HFFc6 (cell line): ENCODE measurements at regions not wholly inside any gene's neighbourhood (a gene's known extent, or its start where the extent isn't known, plus 50 kb on each side); places are given as distances from the start of the nearest gene placed in this dataset.

ENCODE experiments used
- DNase-seq: peaks from one replicate; pipeline ENCODE4 v3.0.0-alpha.2; 2018
- H3K27ac Mint-ChIP-seq: 2 replicates; pipeline ENCODE4 v1.8.0; 2020; ENCODE audit warnings: mild to moderate bottlenecking, mixed read lengths
- H3K27me3 Mint-ChIP-seq: 2 replicates; pipeline ENCODE4 v1.8.0; 2021; ENCODE audit warnings: mild to moderate bottlenecking, moderate library complexity, mixed read lengths; ENCODE audit not compliant: insufficient read depth
- H3K36me3 Mint-ChIP-seq: 2 replicates; pipeline ENCODE4 v1.8.0; 2021; ENCODE audit warnings: low read depth, mixed read lengths
- H3K4me1 Mint-ChIP-seq: 2 replicates; pipeline ENCODE4 v1.8.0; 2020; ENCODE audit warnings: low read depth, mixed read lengths
- H3K4me3 Mint-ChIP-seq: 2 replicates; pipeline ENCODE4 v1.8.0; 2020; ENCODE audit warnings: mild to moderate bottlenecking, moderate library complexity, mixed read lengths
- H3K9me3 Mint-ChIP-seq: 2 replicates; pipeline ENCODE4 v1.8.0; 2020; ENCODE audit warnings: mild to moderate bottlenecking, mixed read lengths
- CTCF ChIP-seq: fragments of 200-600 bp; sonication (generic); IDR thresholded peaks from 2 replicates; pipeline ENCODE4 v1.5.0; 2021; ENCODE audit warnings: antibody characterized with exemption, mild to moderate bottlenecking

DNA sequence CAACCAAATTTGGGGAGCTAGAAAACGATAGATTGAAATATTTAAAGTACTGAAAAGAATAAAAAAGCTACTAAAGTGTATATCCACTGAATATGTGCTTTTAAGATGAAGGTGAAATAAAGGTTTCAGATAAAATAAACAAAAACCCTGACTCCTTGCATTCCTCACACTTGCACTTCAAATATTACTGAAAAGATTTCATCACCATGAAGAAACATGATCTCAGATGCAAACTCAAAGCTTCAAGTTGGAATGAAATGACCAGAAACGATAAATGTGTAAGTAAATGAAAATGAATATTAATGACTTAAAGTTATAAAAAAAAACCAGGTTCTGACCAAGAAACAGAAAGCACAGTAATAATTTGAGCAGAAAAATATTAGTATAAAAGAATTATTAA is 1246.0 kb upstream of the ACVR2A start:
- Mint-ChIP-seq H3K4me3 (no peak overlapping the region), H3K27ac (no peak overlapping the region), H3K9me3 (peaks cover 3% of the 10 kb centered on the region; the same call in 1 of the 2 replicates), H3K4me1 (peaks cover 13% of the 10 kb centered on the region; the same call in 1 of the 2 replicates), H3K27me3 (peaks cover 1% of the 10 kb centered on the region; the same call in 1 of the 2 replicates), H3K36me3 (no peaks in the 10 kb centered on the region)
- no peak for DNase-seq
- TF ChIP-seq CTCF: no peak

- Mint-ChIP-seq H3K4me1 (peaks cover 3% of the 10 kb centered on the region; the same call in 1 of the 2 replicates), H3K36me3 (no peaks in the 10 kb centered on the region), H3K9me3 (peaks cover 3% of the 10 kb centered on the region; the same call in 1 of the 2 replicates), H3K4me3 (no peak overlapping the region), H3K27me3 (peaks cover 1% of the 10 kb centered on the region; the same call in 1 of the 2 replicates), H3K27ac (no peak overlapping the region)
- no peak for DNase-seq
- TF ChIP-seq CTCF: no peak
These were observed 1247.5 kb upstream of the ACVR2A start for GRCh38 chr2:146597291-146597690.

DNA sequence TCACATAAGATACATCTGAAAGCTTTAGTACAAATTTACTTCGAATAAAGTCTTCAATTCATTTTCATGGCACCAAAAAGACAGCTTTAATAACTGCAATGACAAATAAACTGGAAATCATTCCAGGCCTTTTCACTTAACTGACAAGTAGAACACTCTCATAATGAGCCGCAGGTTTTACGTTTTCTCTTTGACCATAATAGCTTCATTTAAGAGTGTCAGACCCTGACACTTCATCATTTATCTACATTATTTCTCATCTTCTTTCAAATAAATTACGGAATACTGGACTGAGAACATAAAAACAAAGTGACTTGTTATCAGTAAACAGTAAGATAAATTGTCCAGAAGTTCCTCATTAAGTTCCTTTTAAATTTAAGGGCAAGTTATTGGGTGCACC is 1252.9 kb upstream of the ACVR2A start:
- TF ChIP-seq CTCF: no peak
- H3K27me3 Mint-ChIP-seq: no peaks in the 10 kb centered on the region
- no peaks in the 10 kb centered on the region for H3K4me1 Mint-ChIP-seq
- no peak overlapping the region for H3K27ac Mint-ChIP-seq
- no peaks in the 10 kb centered on the region for H3K36me3 Mint-ChIP-seq
- no peak overlapping the region for H3K4me3 Mint-ChIP-seq
- no peak for DNase-seq
- H3K9me3 Mint-ChIP-seq: no peaks in the 10 kb centered on the region; the same call in 1 of the 2 replicates

- Mint-ChIP-seq H3K9me3 (no peaks in the 10 kb centered on the region), H3K4me3 (no peak overlapping the region), H3K4me1 (peaks cover 10% of the 10 kb centered on the region; the same call in 1 of the 2 replicates), H3K27ac (no peak overlapping the region), H3K27me3 (no peaks in the 10 kb centered on the region), H3K36me3 (no peaks in the 10 kb centered on the region)
- TF ChIP-seq CTCF: no peak
- no peak for DNase-seq
These were observed 1257.5 kb upstream of the ACVR2A start for GRCh38 chr2:146587291-146587713.

DNA sequence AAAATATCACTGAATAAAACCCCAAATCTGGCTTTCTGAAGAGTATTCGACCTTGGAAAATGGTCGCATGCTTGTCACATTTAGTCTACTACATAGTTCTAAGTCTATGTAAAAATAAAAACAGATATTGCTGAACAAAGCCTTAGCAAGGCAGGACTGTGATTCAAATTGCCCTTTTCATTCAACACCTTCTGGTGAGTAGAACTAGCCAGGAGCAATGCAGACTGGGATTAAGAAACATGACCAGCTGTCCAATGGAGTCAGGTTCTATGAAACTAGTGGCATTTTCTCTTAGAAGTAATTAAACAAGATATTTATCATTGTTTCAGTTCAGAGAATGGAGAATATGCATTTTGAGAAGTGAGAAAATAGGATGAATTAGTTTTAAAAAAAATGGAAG is 1260.5 kb upstream of the ACVR2A start:
- no peaks in the 10 kb centered on the region for H3K27me3 Mint-ChIP-seq
- H3K36me3 Mint-ChIP-seq: no peaks in the 10 kb centered on the region
- TF ChIP-seq CTCF: no peak
- peaks cover 29% of the 10 kb centered on the region for H3K4me1 Mint-ChIP-seq
- DNase-seq: no peak
- no peak overlapping the region for H3K27ac Mint-ChIP-seq
- H3K4me3 Mint-ChIP-seq: no peak overlapping the region
- H3K9me3 Mint-ChIP-seq: no peaks in the 10 kb centered on the region
